ENCODE measurements at regions not wholly inside any gene's neighbourhood (a gene's known extent, or its start where the extent isn't known, plus 50 kb on each side); places are given as distances from the start of the nearest gene placed in this dataset.

- no peaks in the 10 kb centered on the region for H3K4me1 ChIP-seq (ENCODE audit: low read depth)
- H3K36me3 ChIP-seq: no peaks in the 10 kb centered on the region
- no peak overlapping the region for H3K4me3 ChIP-seq
- H3K27ac ChIP-seq: no peak overlapping the region
- no peaks in the 10 kb centered on the region for H3K27me3 ChIP-seq
- no peak for TF ChIP-seq CTCF (IDR thresholded peaks at IDR 0.05; ENCODE audit: low read depth, low read length)
- no peak for DNase-seq (ENCODE audit: low read depth in 1 of 2, low spot score in 1 of 2)
- no peaks in the 10 kb centered on the region for H3K9me3 ChIP-seq (ENCODE audit: low read depth)
These were observed 190.7 kb upstream of the TYRP1 start for GRCh38 chr9:12502520-12502919.

- Histone ChIP-seq H3K36me3 (no peaks in the 10 kb centered on the region), H3K4me3 (no peak overlapping the region), H3K4me1 (ENCODE audit: low read depth) (no peaks in the 10 kb centered on the region), H3K27me3 (no peaks in the 10 kb centered on the region), H3K27ac (no peak overlapping the region), H3K9me3 (ENCODE audit: low read depth) (no peaks in the 10 kb centered on the region)
- DNase-seq (ENCODE audit: low read depth in 1 of 2, low spot score in 1 of 2): no peak
- TF ChIP-seq CTCF (IDR thresholded peaks at IDR 0.05; ENCODE audit: low read depth, low read length): no peak
These were observed 189.5 kb upstream of the TYRP1 start for GRCh38 chr9:12503606-12504122.

- Histone ChIP-seq H3K9me3 (ENCODE audit: low read depth) (no peaks in the 10 kb centered on the region), H3K36me3 (no peaks in the 10 kb centered on the region), H3K4me1 (ENCODE audit: low read depth) (no peaks in the 10 kb centered on the region), H3K4me3 (no peak overlapping the region), H3K27ac (no peak overlapping the region), H3K27me3 (no peaks in the 10 kb centered on the region)
- no peak for TF ChIP-seq CTCF (IDR thresholded peaks at IDR 0.05; ENCODE audit: low read depth, low read length)
- no peak for DNase-seq (ENCODE audit: low read depth in 1 of 2, low spot score in 1 of 2)
These were observed 182.6 kb upstream of the TYRP1 start for GRCh38 chr9:12510551-12510950.

GRCh38 chr9:12511726-12512125 lies 181.5 kb upstream of the TYRP1 start:
- no peak for DNase-seq (ENCODE audit: low read depth in 1 of 2, low spot score in 1 of 2)
- H3K9me3 ChIP-seq (ENCODE audit: low read depth): no peaks in the 10 kb centered on the region
- H3K27me3 ChIP-seq: no peaks in the 10 kb centered on the region
- H3K4me3 ChIP-seq: no peak overlapping the region
- peaks cover under 1% of the 10 kb centered on the region for H3K4me1 ChIP-seq (ENCODE audit: low read depth)
- H3K36me3 ChIP-seq: no peaks in the 10 kb centered on the region
- H3K27ac ChIP-seq: no peak overlapping the region
- no peak for TF ChIP-seq CTCF (IDR thresholded peaks at IDR 0.05; ENCODE audit: low read depth, low read length)

- Histone ChIP-seq H3K4me1 (ENCODE audit: low read depth) (peaks cover 3% of the 10 kb centered on the region), H3K27ac (no peak overlapping the region), H3K27me3 (no peaks in the 10 kb centered on the region), H3K4me3 (no peak overlapping the region), H3K36me3 (no peaks in the 10 kb centered on the region), H3K9me3 (ENCODE audit: low read depth) (no peaks in the 10 kb centered on the region)
- DNase-seq (ENCODE audit: low read depth in 1 of 2, low spot score in 1 of 2): no peak
- TF ChIP-seq CTCF (IDR thresholded peaks at IDR 0.05; ENCODE audit: low read depth, low read length): no peak
These were observed 177.2 kb upstream of the TYRP1 start for GRCh38 chr9:12516031-12516430.

- peaks cover 3% of the 10 kb centered on the region for H3K4me1 ChIP-seq (ENCODE audit: low read depth)
- no peak for TF ChIP-seq CTCF (IDR thresholded peaks at IDR 0.05; ENCODE audit: low read depth, low read length)
- no peaks in the 10 kb centered on the region for H3K9me3 ChIP-seq (ENCODE audit: low read depth)
- no peaks in the 10 kb centered on the region for H3K27me3 ChIP-seq
- H3K27ac ChIP-seq: no peak overlapping the region
- no peaks in the 10 kb centered on the region for H3K36me3 ChIP-seq
- DNase-seq (ENCODE audit: low read depth in 1 of 2, low spot score in 1 of 2): no peak
- no peak overlapping the region for H3K4me3 ChIP-seq
These were observed 176.6 kb upstream of the TYRP1 start for GRCh38 chr9:12516573-12516972.
